ENCODE measurements at regions not wholly inside any gene's neighbourhood (a gene's known extent, or its start where the extent isn't known, plus 50 kb on each side); places are given as distances from the start of the nearest gene placed in this dataset.

GRCh38 chr7:22900101-22900500, 77.5 kb upstream of the TOMM7 start:
- Histone ChIP-seq H3K27me3 (ENCODE audit: control insufficient read depth in 2 of 2, insufficient read depth in 2 of 2, low read length in 2 of 2) (no peaks in the 10 kb centered on the region), H3K9me3 (ENCODE audit: control insufficient read depth in 2 of 3, low read length in 3 of 3) (no peaks in the 10 kb centered on the region), H3K4me1 (ENCODE audit: control insufficient read depth in 2 of 2, insufficient read depth in 2 of 2, low read length in 2 of 2) (no peaks in the 10 kb centered on the region), H3K4me3 (ENCODE audit: low read length) (no peak overlapping the region), H3K27ac (ENCODE audit: low read depth, low read length) (no peak overlapping the region), H3K36me3 (ENCODE audit: control insufficient read depth in 2 of 3, insufficient read depth in 3 of 3, low read length in 3 of 3) (no peaks in the 10 kb centered on the region)
- Mint-ChIP-seq H3K4me1 (peaks cover 0 to 13% (median 0%) of the 10 kb centered on the region in 7 donors), H3K27me3 (peaks cover 0 to 16% (median 13%) of the 10 kb centered on the region in 5 donors), H3K36me3 (peaks cover 0 to 4% (median 0%) of the 10 kb centered on the region in 5 donors), H3K9me3 (peaks cover 0 to 2% (median 0%) of the 10 kb centered on the region in 11 donors), H3K4me3 (no peak overlapping the region), H3K27ac (no peak overlapping the region)
- ATAC-seq (no peak), DNase-seq (no peak)
- intact Hi-C loops (cut with micrococcal nuclease), result no loop called here
- ChIA-PET POLR2A (no interaction called here), CTCF (no interaction called here)

GRCh38 chr7:22896917-22897316, 74.3 kb upstream of the TOMM7 start:
- Histone ChIP-seq H3K27me3 (ENCODE audit: control insufficient read depth in 2 of 2, insufficient read depth in 2 of 2, low read length in 2 of 2) (no peaks in the 10 kb centered on the region), H3K4me1 (ENCODE audit: control insufficient read depth in 2 of 2, insufficient read depth in 2 of 2, low read length in 2 of 2) (no peaks in the 10 kb centered on the region), H3K36me3 (ENCODE audit: control insufficient read depth in 2 of 3, insufficient read depth in 3 of 3, low read length in 3 of 3) (no peaks in the 10 kb centered on the region), H3K27ac (ENCODE audit: low read depth, low read length) (no peak overlapping the region), H3K4me3 (ENCODE audit: low read length) (no peak overlapping the region), H3K9me3 (ENCODE audit: control insufficient read depth in 2 of 3, low read length in 3 of 3) (no peaks in the 10 kb centered on the region)
- CTCF ChIA-PET, result no interaction called here
- Mint-ChIP-seq H3K9me3 (peaks cover 0 to 2% (median 0%) of the 10 kb centered on the region in 11 donors), H3K27ac (no peak overlapping the region), H3K4me3 (no peak overlapping the region), H3K27me3 (peaks cover 0 to 18% (median 11%) of the 10 kb centered on the region in 5 donors), H3K36me3 (no peaks in the 10 kb centered on the region), H3K4me1 (peaks cover 0 to 17% (median 0%) of the 10 kb centered on the region in 7 donors)
- intact Hi-C loops (cut with micrococcal nuclease), result no loop called here
- POLR2A ChIA-PET, result no interaction called here
- ATAC-seq (no peak), DNase-seq (no peak)

GRCh38 chr7:22895828-22896165, 73.1 kb upstream of the TOMM7 start:
- H3K9me3 ChIP-seq (ENCODE audit: control insufficient read depth in 2 of 3, low read length in 3 of 3), result no peaks in the 10 kb centered on the region
- H3K27me3 Mint-ChIP-seq, result peaks cover 0 to 18% (median 7%) of the 10 kb centered on the region in 5 donors
- H3K4me1 ChIP-seq (ENCODE audit: control insufficient read depth in 2 of 2, insufficient read depth in 2 of 2, low read length in 2 of 2), result no peaks in the 10 kb centered on the region
- CTCF ChIA-PET, result no interaction called here
- H3K27ac ChIP-seq (ENCODE audit: low read depth, low read length), result no peak overlapping the region
- H3K4me3 ChIP-seq (ENCODE audit: low read length), result no peak overlapping the region
- no peak overlapping the region for H3K27ac Mint-ChIP-seq
- H3K9me3 Mint-ChIP-seq, result peaks cover 0 to 2% (median 0%) of the 10 kb centered on the region in 11 donors
- H3K27me3 ChIP-seq (ENCODE audit: control insufficient read depth in 2 of 2, insufficient read depth in 2 of 2, low read length in 2 of 2), result no peaks in the 10 kb centered on the region
- ATAC-seq, result no peak
- H3K4me3 Mint-ChIP-seq, result no peak overlapping the region
- POLR2A ChIA-PET, result no interaction called here
- no peaks in the 10 kb centered on the region for H3K36me3 ChIP-seq (ENCODE audit: control insufficient read depth in 2 of 3, insufficient read depth in 3 of 3, low read length in 3 of 3)
- peaks cover 0 to 17% (median 0%) of the 10 kb centered on the region in 7 donors for H3K4me1 Mint-ChIP-seq
- no peaks in the 10 kb centered on the region for H3K36me3 Mint-ChIP-seq
- intact Hi-C loops (cut with micrococcal nuclease), result no loop called here
- DNase-seq, result no peak

GRCh38 chr7:22895140-22895827, 72.6 kb upstream of the TOMM7 start:
- Histone ChIP-seq H3K9me3 (ENCODE audit: control insufficient read depth in 2 of 3, low read length in 3 of 3) (no peaks in the 10 kb centered on the region), H3K4me1 (ENCODE audit: control insufficient read depth in 2 of 2, insufficient read depth in 2 of 2, low read length in 2 of 2) (no peaks in the 10 kb centered on the region), H3K27ac (ENCODE audit: low read depth, low read length) (no peak overlapping the region), H3K36me3 (ENCODE audit: control insufficient read depth in 2 of 3, insufficient read depth in 3 of 3, low read length in 3 of 3) (no peaks in the 10 kb centered on the region), H3K4me3 (ENCODE audit: low read length) (no peak overlapping the region), H3K27me3 (ENCODE audit: control insufficient read depth in 2 of 2, insufficient read depth in 2 of 2, low read length in 2 of 2) (no peaks in the 10 kb centered on the region)
- Mint-ChIP-seq H3K36me3 (no peaks in the 10 kb centered on the region), H3K9me3 (peaks cover 0 to 2% (median 0%) of the 10 kb centered on the region in 11 donors), H3K4me3 (no peak overlapping the region), H3K27ac (no peak overlapping the region), H3K27me3 (peaks cover 0 to 15% (median 7%) of the 10 kb centered on the region in 5 donors), H3K4me1 (peaks cover 0 to 17% (median 0%) of the 10 kb centered on the region in 7 donors)
- ChIA-PET CTCF (no interaction called here), POLR2A (no interaction called here)
- no peak for ATAC-seq
- intact Hi-C loops (cut with micrococcal nuclease), result no loop called here
- DNase-seq, result no peak

- DNase-seq (no peak), ATAC-seq (no peak)
- Histone ChIP-seq H3K36me3 (ENCODE audit: control insufficient read depth in 2 of 3, insufficient read depth in 3 of 3, low read length in 3 of 3) (no peaks in the 10 kb centered on the region), H3K4me1 (ENCODE audit: control insufficient read depth in 2 of 2, insufficient read depth in 2 of 2, low read length in 2 of 2) (no peaks in the 10 kb centered on the region), H3K9me3 (ENCODE audit: control insufficient read depth in 2 of 3, low read length in 3 of 3) (no peaks in the 10 kb centered on the region), H3K27me3 (ENCODE audit: control insufficient read depth in 2 of 2, insufficient read depth in 2 of 2, low read length in 2 of 2) (no peaks in the 10 kb centered on the region), H3K4me3 (ENCODE audit: low read length) (no peak overlapping the region), H3K27ac (ENCODE audit: low read depth, low read length) (no peak overlapping the region)
- CTCF ChIA-PET, result no interaction called here
- Mint-ChIP-seq H3K27me3 (peaks cover 0 to 14% (median 7%) of the 10 kb centered on the region in 5 donors), H3K27ac (no peak overlapping the region), H3K36me3 (no peaks in the 10 kb centered on the region), H3K9me3 (peaks cover 0 to 2% (median 0%) of the 10 kb centered on the region in 11 donors), H3K4me3 (no peak overlapping the region), H3K4me1 (peaks cover 0 to 17% (median 0%) of the 10 kb centered on the region in 7 donors)
- intact Hi-C loops (cut with micrococcal nuclease), result no loop called here
- POLR2A ChIA-PET, result no interaction called here
These were observed 71.9 kb upstream of the TOMM7 start for GRCh38 chr7:22894546-22894945.

GRCh38 chr7:22890773-22891172, 68.1 kb upstream of the TOMM7 start:
- H3K4me3 Mint-ChIP-seq, result no peak overlapping the region
- no peaks in the 10 kb centered on the region for H3K36me3 Mint-ChIP-seq
- intact Hi-C loops (cut with micrococcal nuclease), result no loop called here
- H3K27ac Mint-ChIP-seq, result no peak overlapping the region
- Histone ChIP-seq H3K27ac (ENCODE audit: low read depth, low read length) (no peak overlapping the region), H3K4me3 (ENCODE audit: low read length) (no peak overlapping the region), H3K9me3 (ENCODE audit: control insufficient read depth in 2 of 3, low read length in 3 of 3) (no peaks in the 10 kb centered on the region), H3K27me3 (ENCODE audit: control insufficient read depth in 2 of 2, insufficient read depth in 2 of 2, low read length in 2 of 2) (no peaks in the 10 kb centered on the region), H3K36me3 (ENCODE audit: control insufficient read depth in 2 of 3, insufficient read depth in 3 of 3, low read length in 3 of 3) (no peaks in the 10 kb centered on the region), H3K4me1 (ENCODE audit: control insufficient read depth in 2 of 2, insufficient read depth in 2 of 2, low read length in 2 of 2) (peaks cover 1 to 7% of the 10 kb centered on the region in 2 donors)
- peaks cover 0 to 2% (median 0%) of the 10 kb centered on the region in 11 donors for H3K9me3 Mint-ChIP-seq
- ATAC-seq (no peak), DNase-seq (no peak)
- H3K4me1 Mint-ChIP-seq, result peaks cover 4 to 14% (median 7%) of the 10 kb centered on the region in 7 donors
- CTCF ChIA-PET, result no interaction called here
- H3K27me3 Mint-ChIP-seq, result peaks cover 0 to 7% (median 4%) of the 10 kb centered on the region in 5 donors
- POLR2A ChIA-PET, result no interaction called here

GRCh38 chr7:22885797-22886261, 63.2 kb upstream of the TOMM7 start:
- ATAC-seq (peak; percentile 69), DNase-seq (peak in 7 of 9 donors; percentile 5 to 58 (median 47))
- ChIA-PET POLR2A (interaction anchor here (0.7 kb wide), 1 partner anchor 8 kb away, joined by 3 read pairs; no protein-coding TSS in a partner anchor), CTCF (no interaction called here)
- no peaks in the 10 kb centered on the region for H3K9me3 ChIP-seq (ENCODE audit: control insufficient read depth in 2 of 3, low read length in 3 of 3)
- H3K27me3 ChIP-seq (ENCODE audit: control insufficient read depth in 2 of 2, insufficient read depth in 2 of 2, low read length in 2 of 2), result no peaks in the 10 kb centered on the region
- intact Hi-C loops (cut with micrococcal nuclease), result loop anchor here (1.0 to 10.0 kb wide), 6 partner anchors 32 to 299 kb away; partner anchors contain the start of genes HYCC1 (in 1 of the 2), NUP42 (in 1 of the 2) and TOMM7 (in 1 of the 2)
- Mint-ChIP-seq H3K4me1 (peaks cover 5 to 39% (median 14%) of the 10 kb centered on the region in 7 donors), H3K27ac (peak overlapping the region in 7 of 9 donors; percentile 19 to 95 (median 67)), H3K4me3 (peak overlapping the region in 8 of 10 donors; percentile 19 to 84 (median 36)), H3K27me3 (no peaks in the 10 kb centered on the region), H3K36me3 (peaks cover 0 to 14% (median 0%) of the 10 kb centered on the region in 5 donors), H3K9me3 (peaks cover 0 to 6% (median 0%) of the 10 kb centered on the region in 11 donors)
- no peaks in the 10 kb centered on the region for H3K36me3 ChIP-seq (ENCODE audit: control insufficient read depth in 2 of 3, insufficient read depth in 3 of 3, low read length in 3 of 3)
- H3K4me1 ChIP-seq (ENCODE audit: control insufficient read depth in 2 of 2, insufficient read depth in 2 of 2, low read length in 2 of 2), result peaks cover 8 to 9% of the 10 kb centered on the region in 2 donors
- no peak overlapping the region for H3K4me3 ChIP-seq (ENCODE audit: low read length)
- H3K27ac ChIP-seq (ENCODE audit: low read depth, low read length), result peak overlapping the region; percentile 8
